ENCODE measurements at regions not wholly inside any gene's neighbourhood (a gene's known extent, or its start where the extent isn't known, plus 50 kb on each side); places are given as distances from the start of the nearest gene placed in this dataset.

- TF ChIP-seq PRDM15 (CRISPR knock-in tag; IDR thresholded peaks at IDR 0.05) (no peak), CTCF (IDR thresholded peaks at IDR 0.05) (no peak), AFF4 (CRISPR knock-in tag; IDR thresholded peaks at IDR 0.05; ENCODE audit: borderline replicate concordance) (no peak), FOXK1 (CRISPR knock-in tag; IDR thresholded peaks at IDR 0.05) (no peak), ZNF317 (CRISPR knock-in tag; IDR thresholded peaks at IDR 0.05; ENCODE audit: borderline replicate concordance, low read depth) (no peak), FOXP1 (CRISPR knock-in tag; IDR thresholded peaks at IDR 0.05; ENCODE audit: borderline replicate concordance) (no peak), MXD4 (CRISPR knock-in tag; IDR thresholded peaks at IDR 0.05; ENCODE audit: borderline replicate concordance) (no peak), IRF2 (CRISPR knock-in tag; IDR thresholded peaks at IDR 0.05; ENCODE audit: borderline replicate concordance, low read depth) (no peak), GRHL2 (CRISPR knock-in tag; IDR thresholded peaks at IDR 0.05; ENCODE audit: insufficient replicate concordance, severe bottlenecking) (no peak), ETV6 (CRISPR knock-in tag; IDR thresholded peaks at IDR 0.05) (no peak), EMX1 (CRISPR knock-in tag; IDR thresholded peaks at IDR 0.05) (no peak), MYBL2 (CRISPR knock-in tag; IDR thresholded peaks at IDR 0.05) (no peak), E2F1 (CRISPR knock-in tag; IDR thresholded peaks at IDR 0.05) (no peak), HMGXB4 (CRISPR knock-in tag; IDR thresholded peaks at IDR 0.05) (no peak)
Observed at GRCh38 chr4:123640271-123640670, 243.7 kb downstream of the SPRY1 start.

Measured in WTC11 (cell line).